HUDEP-2 (cell line): ENCODE measurements at regions not wholly inside any gene's neighbourhood (a gene's known extent, or its start where the extent isn't known, plus 50 kb on each side); places are given as distances from the start of the nearest gene placed in this dataset.
"Not testable (repeated sequence)": the region's sequence is repeated elsewhere in the genome, so short reads cannot be mapped to it uniquely, and the experiment has no call there.

Experiments used
- DNase-seq, 76 experiments: peaks; one replicate each; lab custom pipeline; 2025; ENCODE audit not compliant: unreplicated experiment in 76 of 76; lab: John Stamatoyannopoulos, UW

DNA sequence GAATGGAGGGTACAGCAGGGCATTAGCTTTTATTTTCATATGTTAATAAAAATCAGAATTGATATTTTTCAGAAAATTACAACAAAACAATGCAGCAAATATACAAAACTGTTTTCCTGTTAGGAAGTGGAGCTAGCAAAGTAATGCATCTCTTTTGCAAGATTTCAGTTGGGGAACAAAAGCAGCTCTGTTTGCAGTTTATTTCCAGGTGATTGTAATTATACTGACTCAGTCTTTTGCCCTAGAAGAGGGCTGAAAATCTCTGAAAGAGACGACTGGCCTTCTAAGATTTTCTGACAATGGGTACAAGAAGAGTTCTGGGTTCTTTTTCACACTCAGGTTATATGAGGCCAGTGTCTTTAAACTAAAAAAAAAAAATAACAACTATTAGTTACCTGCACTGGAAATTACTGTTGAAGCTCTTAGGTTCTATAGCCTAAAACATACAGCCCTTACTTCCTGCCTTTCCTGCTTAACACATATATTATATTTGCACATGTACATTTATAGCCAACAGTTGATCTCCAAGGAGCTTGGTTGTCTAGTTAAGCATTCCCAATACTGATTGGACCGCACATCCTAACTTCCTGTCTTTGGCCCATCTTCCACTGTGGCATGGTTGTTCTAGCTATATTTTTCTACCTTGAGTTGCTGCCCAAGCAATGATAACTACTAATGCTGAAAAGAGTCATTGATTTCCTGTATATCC is 199.1 kb upstream of the KRR1 start:
- no peak for DNase-seq

DNA sequence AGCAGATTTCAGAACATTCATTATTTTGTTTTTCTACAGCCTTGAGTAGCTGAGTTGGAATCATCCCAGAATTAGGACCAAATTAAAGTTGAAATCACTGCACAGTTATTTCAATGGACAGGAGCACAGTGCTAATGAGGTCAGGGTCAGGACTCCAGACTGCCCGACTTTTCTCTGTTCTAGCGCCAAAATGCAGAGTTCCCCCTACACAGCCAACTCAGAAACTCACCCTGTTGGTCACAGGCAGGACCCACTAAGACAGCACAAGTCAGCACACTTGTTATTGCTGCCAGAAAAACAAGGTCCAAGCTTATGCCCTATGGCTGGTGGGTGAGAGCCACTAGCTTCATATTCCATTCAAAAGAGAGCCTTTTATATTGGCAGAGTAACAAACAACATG is 198.1 kb upstream of the KRR1 start:
- no peak for DNase-seq

DNA sequence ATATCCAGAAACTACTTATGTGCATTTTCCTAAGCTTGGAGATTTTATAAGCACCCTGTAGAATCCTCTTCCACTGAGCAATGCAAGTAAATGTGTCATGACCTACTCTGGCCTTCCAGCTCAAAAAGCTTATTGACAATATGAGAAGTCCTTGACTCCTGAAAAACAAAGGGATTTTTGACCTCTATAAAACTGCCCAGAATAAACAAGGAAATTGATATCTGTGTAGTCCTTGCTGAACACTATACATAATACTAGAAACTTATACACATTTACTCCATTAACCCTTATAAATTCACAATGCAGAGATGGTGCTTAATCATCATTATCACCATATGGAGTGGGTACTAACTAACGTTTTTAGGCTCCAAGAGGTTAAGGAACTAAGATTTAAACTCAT is 197.4 kb upstream of the KRR1 start:
- DNase-seq: no peak

DNA sequence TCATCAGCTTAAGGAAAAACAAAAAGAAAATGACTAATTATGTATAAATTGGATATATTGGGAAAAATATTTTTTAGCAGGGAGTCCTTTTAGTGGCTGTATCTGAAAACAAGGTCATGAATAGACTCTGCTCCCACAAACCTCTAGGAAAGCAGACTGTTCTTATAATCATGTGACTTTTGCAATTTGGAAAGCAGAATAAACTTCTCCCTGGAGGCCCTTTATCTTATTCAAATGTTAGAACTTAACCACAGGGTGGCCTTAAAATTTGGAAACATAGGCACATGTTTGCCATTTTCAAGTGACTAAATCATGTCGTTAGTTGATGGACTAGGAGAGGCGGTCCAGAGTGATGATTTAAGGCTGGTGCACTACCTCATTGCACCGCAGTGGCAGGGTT is 196.6 kb upstream of the KRR1 start:
- DNase-seq: no peak

DNA sequence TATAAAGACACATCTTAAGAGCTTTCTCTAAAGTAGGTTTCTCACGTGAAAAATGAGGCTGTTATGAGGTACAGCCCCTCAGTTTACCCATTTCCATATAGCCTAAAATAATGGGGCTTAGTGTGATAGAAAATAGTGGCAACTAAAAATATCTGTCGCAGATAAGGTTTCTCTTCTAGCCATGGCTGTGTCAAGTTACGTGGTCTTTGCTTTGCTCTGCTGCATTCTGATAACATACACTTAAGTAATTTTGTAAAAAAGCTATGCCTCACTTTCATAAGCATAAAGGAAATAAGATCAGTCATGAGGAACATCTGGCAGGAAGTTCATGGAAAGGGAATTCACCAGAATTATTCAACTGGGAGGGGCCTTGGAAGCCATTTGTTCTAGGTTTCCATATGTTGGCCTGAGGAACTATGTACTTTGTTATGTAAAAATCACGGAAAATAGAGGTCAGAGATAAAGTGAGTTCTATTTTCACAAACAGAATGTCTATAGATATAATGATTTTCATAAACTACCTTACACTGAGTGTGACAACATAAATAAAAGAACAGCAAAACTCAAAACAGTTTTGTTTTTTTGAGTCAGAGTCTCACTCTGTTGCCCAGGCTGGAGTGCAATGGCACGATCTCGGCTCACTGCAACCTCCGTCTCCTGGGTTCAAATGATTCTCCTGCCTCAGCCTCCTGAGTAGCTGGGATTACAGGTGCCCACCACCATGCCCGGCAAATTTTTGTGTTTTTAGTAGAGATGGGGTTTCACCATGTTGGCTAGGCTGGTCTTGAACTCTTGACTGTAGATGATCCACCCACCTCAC is 195.6 kb upstream of the KRR1 start:
- no peak for DNase-seq

DNA sequence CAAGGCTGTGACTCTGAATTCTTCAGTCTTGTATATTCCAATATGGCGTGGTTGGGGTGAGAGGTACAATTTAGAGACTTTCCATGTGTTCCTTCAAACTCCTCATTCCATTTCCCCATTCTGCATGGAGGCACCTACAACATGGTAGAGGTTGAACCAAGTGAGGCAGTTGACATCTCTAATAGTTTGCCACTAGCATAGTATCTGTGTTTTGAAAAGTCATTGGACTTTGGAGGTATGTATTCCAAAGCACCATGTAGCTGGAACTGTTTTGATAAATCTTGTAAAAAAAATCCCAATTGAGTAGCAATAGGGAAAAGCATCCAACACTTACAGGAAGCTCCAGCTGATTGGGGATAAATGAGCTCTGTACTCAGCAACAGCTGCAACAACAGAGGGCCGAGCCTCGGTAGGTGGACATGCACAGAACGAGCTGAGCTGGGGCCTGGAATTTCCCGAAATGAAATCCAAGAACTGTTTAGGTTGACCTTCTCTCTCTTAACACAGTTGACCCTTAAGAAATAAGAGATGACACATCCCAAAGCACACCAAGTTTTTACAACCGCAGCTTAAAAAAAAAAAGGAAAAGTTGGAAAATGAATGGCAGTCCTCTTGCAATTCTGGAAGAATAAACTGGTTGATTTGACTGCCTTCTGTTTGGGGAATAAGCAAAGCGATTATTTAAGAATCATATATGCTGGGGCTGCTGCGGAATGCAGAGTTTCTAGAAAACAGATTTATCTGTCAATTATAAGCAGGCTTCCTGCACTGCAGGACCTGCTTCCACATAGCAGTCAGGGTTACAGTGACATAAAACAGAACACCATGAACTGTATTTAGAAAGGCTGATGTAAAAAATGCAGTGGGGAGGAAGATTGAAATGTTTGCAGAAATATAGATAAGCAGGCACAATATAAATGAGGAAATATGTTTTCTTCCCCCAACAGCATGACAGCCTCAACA is 194.6 kb upstream of the KRR1 start:
- DNase-seq: no peak

DNA sequence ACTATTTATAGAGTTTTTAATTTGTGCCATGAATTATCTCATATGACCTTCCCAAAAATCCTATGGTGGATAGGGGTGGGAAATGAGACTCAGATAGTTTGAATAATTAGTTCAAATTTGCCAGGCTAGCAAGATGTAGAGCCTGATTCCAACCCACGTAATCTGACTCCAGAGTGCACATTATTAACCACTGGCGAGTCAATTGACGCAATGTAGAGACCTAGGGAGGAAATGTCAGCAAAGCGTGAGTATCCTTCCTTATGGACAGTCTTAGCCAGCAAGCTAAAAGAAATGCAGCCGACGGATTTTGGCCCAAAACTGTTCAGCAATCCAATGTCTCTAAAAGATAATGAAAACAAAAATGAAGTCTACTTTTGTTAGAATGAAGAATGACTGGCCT is 193.3 kb upstream of the KRR1 start:
- no peak for DNase-seq

DNA sequence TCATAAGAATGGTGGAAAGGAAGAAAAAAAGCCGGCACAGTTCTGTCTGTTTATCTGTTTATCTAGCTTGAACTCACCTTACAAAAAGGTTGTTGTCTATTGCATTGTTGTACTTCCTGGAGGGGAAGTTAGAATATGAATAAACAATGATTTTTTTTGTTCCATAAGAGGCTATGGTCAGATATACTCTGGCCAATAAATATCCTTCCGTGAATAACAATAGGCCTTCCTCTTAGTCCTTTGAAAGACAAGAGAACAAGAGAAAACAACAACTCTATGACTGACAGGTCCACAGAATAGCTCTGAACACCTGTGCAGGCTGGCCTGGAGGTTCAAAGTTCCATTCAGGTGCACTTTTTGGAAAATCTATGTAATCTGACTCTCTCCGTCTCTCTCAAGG is 192.8 kb upstream of the KRR1 start:
- no peak for DNase-seq

DNA sequence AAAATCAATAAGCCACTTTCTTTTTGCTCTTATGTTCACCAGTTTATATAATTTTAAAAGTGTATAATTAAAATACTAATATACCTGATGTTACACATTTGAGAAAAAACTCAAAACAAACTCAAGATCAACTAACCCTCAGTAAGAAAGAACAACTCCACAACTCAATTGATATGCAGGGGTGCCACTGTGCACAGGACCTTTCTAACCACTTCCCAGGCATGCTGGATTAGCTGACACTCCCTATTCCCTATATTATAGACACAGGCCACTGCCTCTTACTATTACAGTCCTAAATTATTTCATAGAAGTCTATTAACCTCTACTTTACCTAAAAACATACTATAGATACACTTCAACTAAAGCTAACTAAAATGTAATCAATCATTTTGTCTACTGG is 191.7 kb upstream of the KRR1 start:
- no peak for DNase-seq

DNA sequence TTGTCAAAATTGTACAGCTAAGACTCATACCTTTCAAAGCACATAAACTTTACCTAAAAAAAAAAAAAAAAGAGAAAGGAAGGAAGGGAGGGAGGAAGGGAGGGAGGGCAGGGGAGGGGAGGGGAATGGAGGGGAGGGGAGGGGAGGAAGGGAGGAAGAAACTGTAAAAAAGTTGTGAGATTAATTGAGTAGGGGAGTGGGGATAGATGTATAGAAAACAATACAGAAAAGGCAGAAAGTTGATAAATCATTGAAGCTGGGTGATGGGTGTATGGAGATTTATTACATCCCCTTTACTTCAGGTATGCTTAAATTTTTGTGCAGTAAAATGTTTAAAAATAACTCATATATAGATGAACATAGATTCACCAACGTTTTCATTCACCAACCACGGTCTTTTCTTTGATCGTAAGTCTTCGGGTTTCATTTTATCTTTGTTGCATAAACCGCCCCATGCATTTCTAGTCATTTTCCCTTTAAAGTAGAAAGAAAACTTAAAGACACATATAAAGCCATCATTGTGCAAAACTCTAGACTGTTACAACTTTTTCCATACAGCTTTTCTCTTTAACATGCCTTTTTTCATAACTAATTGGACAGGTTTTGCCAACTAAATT is 191.2 kb upstream of the KRR1 start:
- no peak for DNase-seq

DNA sequence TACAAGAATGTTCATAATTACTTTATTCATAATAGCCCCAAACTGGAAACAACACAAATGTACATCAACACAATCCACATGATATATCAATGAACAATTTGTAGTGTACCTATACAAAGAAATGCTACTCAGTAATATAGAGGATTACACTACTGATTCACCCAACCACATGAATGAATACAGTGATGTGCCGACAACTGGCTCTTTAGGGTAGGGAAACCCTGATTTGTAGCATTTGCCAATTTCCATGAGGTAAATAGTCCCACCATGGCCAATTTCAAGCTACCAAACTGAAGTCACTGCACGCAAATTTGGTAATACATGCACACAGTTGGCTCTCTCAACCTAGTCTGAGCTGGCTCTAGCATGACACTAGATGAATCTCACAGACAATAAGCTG is 190.4 kb upstream of the KRR1 start:
- no peak for DNase-seq

DNA sequence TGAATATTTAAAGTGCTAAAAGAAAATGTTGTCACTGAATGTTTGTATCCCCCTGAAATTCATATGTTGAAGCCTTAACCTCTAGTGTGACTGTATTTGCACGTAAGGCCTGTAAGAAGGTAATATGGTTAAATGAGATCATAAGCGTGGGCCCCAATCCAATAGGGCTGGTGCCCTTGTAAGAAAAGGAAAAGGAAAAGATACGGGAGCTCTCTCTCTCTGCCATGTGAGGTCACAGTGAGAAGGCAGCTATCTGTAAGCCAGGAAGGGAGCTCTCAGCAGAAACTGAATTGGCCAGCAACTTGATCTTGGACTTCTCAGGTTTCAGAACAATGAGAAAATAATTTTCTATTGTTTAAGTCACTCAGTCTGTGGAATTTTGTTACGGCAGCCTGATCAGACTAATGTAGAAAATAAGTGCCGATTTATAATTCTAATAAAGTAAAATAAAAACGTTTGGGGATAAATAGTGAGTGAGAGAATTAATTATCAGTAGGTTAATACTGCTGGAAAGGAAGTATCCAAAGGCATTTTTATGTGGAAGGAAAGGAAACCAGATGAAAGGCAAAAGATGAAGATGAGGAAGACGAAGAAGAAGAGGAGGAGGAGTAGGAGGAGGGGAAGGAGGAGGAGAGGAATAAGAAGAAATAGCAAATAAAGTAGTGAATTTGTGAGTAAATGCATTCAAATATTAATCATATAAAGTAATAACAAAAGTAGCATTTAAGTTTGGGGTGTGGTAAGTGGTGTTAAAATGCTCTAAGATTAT is 188.5 kb upstream of the KRR1 start:
- no peak for DNase-seq

DNA sequence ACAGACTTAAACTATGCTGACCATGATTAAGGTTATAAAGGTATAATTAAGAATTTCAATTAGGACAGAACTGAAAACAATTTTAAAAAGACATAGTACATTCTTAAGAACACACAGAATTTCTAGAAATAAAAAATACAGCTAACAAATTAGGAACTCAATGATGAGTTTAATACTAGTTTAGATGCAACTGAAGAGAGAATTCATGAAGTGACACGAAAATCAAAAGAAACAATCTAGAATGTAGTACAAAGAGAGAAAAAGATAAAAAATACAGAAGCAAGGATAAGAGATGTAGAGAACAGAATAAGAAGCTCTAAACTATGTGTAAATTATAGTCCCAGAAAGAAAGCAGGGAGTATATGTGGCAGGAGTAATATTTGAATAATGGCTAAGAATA is 187.8 kb upstream of the KRR1 start:
- no peak for DNase-seq

DNA sequence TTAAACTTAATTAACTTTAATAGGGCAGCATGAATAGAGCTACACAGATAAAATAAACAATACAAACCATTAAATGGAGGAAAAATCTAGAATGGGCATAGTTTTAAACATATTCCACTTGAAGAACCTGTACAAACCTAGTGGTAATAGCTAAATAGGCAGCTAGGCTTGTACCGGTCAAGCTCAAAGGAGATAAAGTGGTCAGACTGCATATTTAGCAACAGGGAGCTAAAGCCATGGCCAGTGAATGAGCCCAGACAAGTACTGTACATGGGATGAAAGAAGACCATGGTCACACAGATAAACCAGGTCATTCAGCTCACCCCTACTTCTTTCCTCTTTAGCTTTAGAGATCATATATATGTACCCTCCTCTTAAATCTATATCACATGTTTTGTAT is 186.6 kb upstream of the KRR1 start:
- no peak for DNase-seq

DNA sequence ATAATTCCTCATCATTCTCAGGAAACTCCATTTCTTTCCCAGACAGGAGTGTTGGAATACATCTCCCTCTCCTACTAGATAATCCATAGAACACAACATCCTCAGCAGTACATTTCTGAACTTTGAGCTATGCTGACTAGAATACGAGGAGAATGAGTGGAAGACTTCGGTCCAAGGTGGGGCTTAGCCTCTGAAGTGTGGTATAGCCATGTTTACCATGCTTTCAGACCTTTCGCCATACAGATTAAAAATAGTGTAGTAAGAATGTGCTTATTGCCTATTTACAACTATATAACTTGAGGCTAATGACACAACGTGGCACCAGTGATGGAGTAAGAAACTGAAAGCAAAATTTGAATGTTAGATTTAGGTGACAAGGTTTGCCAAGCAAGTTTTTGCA is 184.5 kb upstream of the KRR1 start:
- no peak for DNase-seq

DNA sequence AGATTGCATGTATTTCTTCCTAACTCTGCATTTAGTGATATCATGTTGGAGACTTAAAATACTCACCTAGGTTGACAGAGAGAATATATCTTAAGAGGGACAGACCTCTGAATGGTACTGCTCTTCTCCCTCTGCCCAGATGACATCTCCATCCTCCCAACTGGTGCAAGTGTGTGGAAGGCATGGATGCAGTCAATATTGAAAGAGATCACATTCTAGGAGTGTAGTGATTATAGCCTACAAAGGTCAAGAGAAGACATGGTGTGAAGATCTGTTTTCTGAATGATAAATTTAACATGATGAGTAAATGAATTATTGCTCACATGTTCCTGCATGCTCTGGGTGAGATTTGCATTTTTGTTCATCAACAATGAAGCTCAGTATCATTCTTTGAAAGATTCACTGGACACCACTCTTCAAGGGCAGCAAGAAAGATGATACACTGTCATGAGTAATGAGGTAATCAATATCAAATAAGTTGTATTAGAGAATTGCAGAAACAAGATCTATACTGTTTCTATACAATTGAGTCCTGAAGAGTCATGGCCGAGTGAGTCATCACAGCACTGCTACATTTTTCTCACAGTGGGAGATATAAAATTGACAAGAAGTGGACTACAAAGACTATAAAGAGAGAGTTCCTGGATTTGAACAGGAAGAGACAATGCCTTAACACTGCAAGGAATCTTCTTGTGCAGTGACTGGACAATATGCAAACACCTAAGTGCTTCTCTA is 183.3 kb upstream of the KRR1 start:
- no peak for DNase-seq

DNA sequence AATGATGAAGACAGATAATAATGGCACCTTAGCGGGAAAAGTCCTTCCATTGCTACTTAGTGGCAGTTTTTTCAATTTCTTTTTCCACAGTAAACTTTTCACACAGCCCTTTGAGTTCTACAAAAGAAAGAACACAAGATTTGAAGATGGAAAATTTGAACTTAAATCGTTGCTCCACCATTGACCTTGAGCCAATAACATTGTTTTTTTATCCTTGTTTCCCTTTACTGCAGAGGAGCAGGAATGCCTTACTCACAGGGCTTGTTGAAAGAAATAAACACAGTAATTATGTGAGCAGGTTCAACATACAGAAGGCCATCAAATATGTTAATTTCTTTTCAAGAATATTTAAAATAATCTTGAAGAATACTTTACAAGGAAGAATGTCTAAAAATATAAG is 181.5 kb upstream of the KRR1 start:
- DNase-seq: no peak

DNA sequence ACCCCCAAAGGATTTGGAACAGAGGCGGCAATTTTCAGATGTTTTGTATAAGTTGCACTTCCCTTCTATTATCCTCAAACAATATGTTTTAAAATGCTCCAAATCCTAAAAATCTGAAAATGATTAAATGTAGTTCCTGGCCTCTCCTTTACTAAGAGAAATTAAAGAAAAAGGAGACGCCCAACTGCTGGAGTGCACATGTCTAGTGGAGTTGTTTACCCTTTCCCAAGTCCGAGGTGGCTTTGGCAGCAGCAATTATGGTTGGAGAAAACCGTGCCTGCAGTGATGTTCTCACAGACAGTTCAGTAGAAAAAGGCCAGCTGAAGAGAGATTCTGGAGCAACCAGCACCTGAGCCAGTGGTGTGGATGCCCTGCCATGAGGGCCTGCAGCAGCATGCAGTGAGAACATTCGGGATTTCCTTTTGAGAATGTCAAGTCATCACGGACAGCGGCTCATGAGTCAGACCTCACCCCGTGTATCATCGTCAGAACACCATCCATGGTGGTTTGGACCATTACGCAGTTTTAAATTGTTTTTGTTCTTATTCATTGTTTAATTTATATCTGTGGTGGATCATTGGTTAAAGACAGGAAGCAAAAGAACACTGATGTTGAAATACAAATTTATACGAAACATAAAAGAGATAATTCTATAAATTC is 179.0 kb upstream of the KRR1 start:
- no peak for DNase-seq

DNA sequence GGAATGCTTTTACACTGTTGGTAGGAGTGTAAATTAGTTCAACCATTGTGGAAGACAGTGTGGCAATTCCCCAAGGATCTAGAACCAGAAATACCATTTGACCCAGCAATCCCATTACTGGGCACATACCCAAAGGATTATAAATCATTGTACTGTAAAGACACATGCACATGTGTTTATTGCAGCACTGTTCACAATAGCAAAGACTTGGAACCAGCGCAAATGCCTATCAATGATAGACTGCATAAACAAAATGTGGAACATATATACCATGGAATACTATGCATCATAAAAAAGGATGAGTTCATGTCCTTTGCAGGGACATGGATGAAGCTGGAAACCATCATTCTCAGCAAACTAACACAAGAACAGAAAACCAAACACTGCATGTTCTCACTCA is 174.8 kb upstream of the KRR1 start:
- not testable (repeated sequence) for DNase-seq
